Liver (tissue), 8 donors: ENCODE measurements at regions not wholly inside any gene's neighbourhood (a gene's known extent, or its start where the extent isn't known, plus 50 kb on each side); places are given as distances from the start of the nearest gene placed in this dataset.
A peak's percentile ranks its signal among the peaks of the same experiment; 100 is the strongest.

ENCODE experiments used
- DNase-seq: peaks from one replicate; pipeline ENCODE4 v3.0.0-alpha.2; 2017; ENCODE audit warnings: low spot score
- H3K27ac ChIP-seq, 2 donors: one replicate each; pipeline ENCODE4 v1.7.0; 2013; ENCODE audit warnings: inconsistent platforms in 2 of 2, low read length in 2 of 2, control low read depth in 1 of 2, low read depth in 1 of 2, mild to moderate bottlenecking in 1 of 2
- H3K27me3 ChIP-seq, 4 donors: one replicate each; pipeline versions ENCODE4 v1.6.1 to v1.7.0; 2013; ENCODE audit warnings: low read length in 3 of 4, inconsistent platforms in 1 of 4, mild to moderate bottlenecking in 1 of 4, moderate library complexity in 1 of 4; ENCODE audit not compliant: control insufficient read depth in 4 of 4, insufficient read depth in 4 of 4
- H3K36me3 ChIP-seq, 4 donors: one replicate each; pipeline versions ENCODE4 v1.6.1 to v1.7.0; 2013; ENCODE audit warnings: low read length in 3 of 4, mild to moderate bottlenecking in 3 of 4, low read depth in 1 of 4, moderate library complexity in 1 of 4; ENCODE audit not compliant: control insufficient read depth in 4 of 4, insufficient read depth in 3 of 4
- H3K4me1 ChIP-seq, 4 donors: one replicate each; pipeline versions ENCODE4 v1.6.1 to v1.7.0; 2013; ENCODE audit warnings: low read length in 3 of 4, mild to moderate bottlenecking in 3 of 4, moderate library complexity in 1 of 4; ENCODE audit not compliant: control insufficient read depth in 4 of 4, insufficient read depth in 4 of 4
- H3K4me3 ChIP-seq, 3 donors: one replicate each; pipeline versions ENCODE4 v1.6.1 to v1.7.0; 2013; ENCODE audit warnings: low read length in 3 of 3, control low read depth in 1 of 3, low read depth in 1 of 3, mild to moderate bottlenecking in 1 of 3
- H3K9ac ChIP-seq, 2 donors: one replicate each; pipeline ENCODE4 v1.7.0; 2013; ENCODE audit warnings: low read length in 2 of 2, mild to moderate bottlenecking in 2 of 2, moderate library complexity in 2 of 2, control low read depth in 1 of 2, low read depth in 1 of 2
- H3K9me3 ChIP-seq, 4 donors: one replicate each; pipeline versions ENCODE4 v1.6.1 to v1.7.0; 2013; ENCODE audit warnings: low read length in 3 of 4; ENCODE audit not compliant: control insufficient read depth in 4 of 4
- EGR1 ChIP-seq, 2 donors: IDR thresholded peaks; 2 replicates each; pipeline ENCODE4 v1.6.1; 2016 to 2018; ENCODE audit warnings: antibody characterized with exemption in 2 of 2, low read depth in 2 of 2
- FOXA2 ChIP-seq: IDR thresholded peaks from 2 replicates; pipeline ENCODE4 v1.6.1; 2016; ENCODE audit warnings: antibody characterized with exemption
- GABPA ChIP-seq, 2 donors: IDR thresholded peaks in 1 of 2; conservative IDR thresholded peaks in 1 of 2; 2 replicates each; pipeline ENCODE4 v1.6.1; 2016; ENCODE audit warnings: antibody characterized with exemption in 2 of 2, mild to moderate bottlenecking in 1 of 2, moderate library complexity in 1 of 2
- HNF4A ChIP-seq, 2 donors: conservative IDR thresholded peaks; 2 replicates each; pipeline ENCODE4 v1.6.1; 2016; ENCODE audit warnings: antibody characterized with exemption in 2 of 2, mild to moderate bottlenecking in 2 of 2
- HNF4G ChIP-seq: IDR thresholded peaks from 2 replicates; pipeline ENCODE4 v1.6.1; 2016; ENCODE audit warnings: antibody characterized with exemption
- JUND ChIP-seq, 2 donors: IDR thresholded peaks; 2 replicates each; pipeline ENCODE4 v1.6.1; 2016; ENCODE audit warnings: antibody characterized with exemption in 2 of 2
- MAX ChIP-seq: IDR thresholded peaks from 2 replicates; pipeline ENCODE4 v1.6.1; 2016; ENCODE audit warnings: antibody characterized with exemption
- NR2F2 ChIP-seq: IDR thresholded peaks from 2 replicates; pipeline ENCODE4 v1.6.1; 2016; ENCODE audit warnings: antibody characterized with exemption
- RAD21 ChIP-seq, 2 donors: IDR thresholded peaks; 2 replicates each; pipeline ENCODE4 v1.6.1; 2016; ENCODE audit warnings: antibody characterized with exemption in 2 of 2, mild to moderate bottlenecking in 2 of 2
- RXRA ChIP-seq, 2 donors: IDR thresholded peaks; 2 replicates each; pipeline ENCODE4 v1.6.1; 2017 to 2018; ENCODE audit warnings: antibody characterized with exemption in 2 of 2, mild to moderate bottlenecking in 1 of 2
- SP1 ChIP-seq: IDR thresholded peaks from 2 replicates; pipeline ENCODE4 v1.6.1; 2018; ENCODE audit warnings: antibody characterized with exemption, mild to moderate bottlenecking
- TAF1 ChIP-seq: conservative IDR thresholded peaks from 2 replicates; pipeline ENCODE4 v1.6.1; 2016; ENCODE audit warnings: antibody characterized with exemption, mild to moderate bottlenecking
- YY1 ChIP-seq: IDR thresholded peaks from 2 replicates; pipeline ENCODE4 v1.6.1; 2016; ENCODE audit warnings: antibody characterized with exemption, mild to moderate bottlenecking
- ZBTB33 ChIP-seq: IDR thresholded peaks from 2 replicates; pipeline ENCODE4 v1.6.1; 2016; ENCODE audit warnings: antibody characterized with exemption
- WGBS: extraction: QIAGEN DNeasy Blood & Tissue Kit; methylation state at CpG from one replicate; pipeline ENCODE4 v1.1.7; 2013; 5-methylcytosine and 5-hydroxymethylcytosine counted together
- TF ChIP-seq, protein P1 (sequence below): IDR thresholded peaks from 2 replicates; pipeline ENCODE4 v1.6.1; 2016; ENCODE audit warnings: antibody characterized with exemption
- TF ChIP-seq, protein P2 (sequence below): IDR thresholded peaks from 2 replicates; pipeline ENCODE4 v1.6.1; 2016; ENCODE audit warnings: antibody characterized with exemption, mild to moderate bottlenecking
- TF ChIP-seq, protein P3 (sequence below): fragments of 150-350 bp; IDR thresholded peaks from 2 replicates; pipeline ENCODE4 v1.5.1; 2017; ENCODE audit warnings: improper control_type of control experiment, low read depth, low read length; ENCODE audit not compliant: missing input control
- donor health status: healthy.
- donor health status: healthy.
- donor health status: healthy.
- donor health status: healthy.
- donor health status: healthy.

GRCh38 chr4:185965426-185966384 is 103.3 kb upstream of the TLR3 start:
- no peak for DNase-seq
- TF ChIP-seq FOXA2, result no peak
- no peak for TF ChIP-seq RAD21 (IDR thresholded peaks at IDR 0.05)
- no peak for TF ChIP-seq HNF4G
- no peak for TF ChIP-seq MAX
- TF ChIP-seq, protein P1, sequence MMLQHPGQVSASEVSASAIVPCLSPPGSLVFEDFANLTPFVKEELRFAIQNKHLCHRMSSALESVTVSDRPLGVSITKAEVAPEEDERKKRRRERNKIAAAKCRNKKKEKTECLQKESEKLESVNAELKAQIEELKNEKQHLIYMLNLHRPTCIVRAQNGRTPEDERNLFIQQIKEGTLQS, result no peak
- TF ChIP-seq SP1, result peak; percentile 13
- no peak for TF ChIP-seq GABPA (IDR thresholded peaks at IDR 0.05 in 1 of 2, conservative IDR thresholded peaks at IDR 0.05 in 1 of 2)
- no peak for TF ChIP-seq HNF4A (conservative IDR thresholded peaks at IDR 0.05)
- no peak for TF ChIP-seq TAF1
- TF ChIP-seq EGR1 (IDR thresholded peaks at IDR 0.05; ENCODE audit: low read depth in 2 of 2), result no peak
- TF ChIP-seq NR2F2, result peak; percentile 70
- TF ChIP-seq ZBTB33, result no peak
- TF ChIP-seq RXRA (IDR thresholded peaks at IDR 0.05), result peak; percentile 4 to 27
- TF ChIP-seq JUND (IDR thresholded peaks at IDR 0.05), result no peak
- TF ChIP-seq, protein P2, sequence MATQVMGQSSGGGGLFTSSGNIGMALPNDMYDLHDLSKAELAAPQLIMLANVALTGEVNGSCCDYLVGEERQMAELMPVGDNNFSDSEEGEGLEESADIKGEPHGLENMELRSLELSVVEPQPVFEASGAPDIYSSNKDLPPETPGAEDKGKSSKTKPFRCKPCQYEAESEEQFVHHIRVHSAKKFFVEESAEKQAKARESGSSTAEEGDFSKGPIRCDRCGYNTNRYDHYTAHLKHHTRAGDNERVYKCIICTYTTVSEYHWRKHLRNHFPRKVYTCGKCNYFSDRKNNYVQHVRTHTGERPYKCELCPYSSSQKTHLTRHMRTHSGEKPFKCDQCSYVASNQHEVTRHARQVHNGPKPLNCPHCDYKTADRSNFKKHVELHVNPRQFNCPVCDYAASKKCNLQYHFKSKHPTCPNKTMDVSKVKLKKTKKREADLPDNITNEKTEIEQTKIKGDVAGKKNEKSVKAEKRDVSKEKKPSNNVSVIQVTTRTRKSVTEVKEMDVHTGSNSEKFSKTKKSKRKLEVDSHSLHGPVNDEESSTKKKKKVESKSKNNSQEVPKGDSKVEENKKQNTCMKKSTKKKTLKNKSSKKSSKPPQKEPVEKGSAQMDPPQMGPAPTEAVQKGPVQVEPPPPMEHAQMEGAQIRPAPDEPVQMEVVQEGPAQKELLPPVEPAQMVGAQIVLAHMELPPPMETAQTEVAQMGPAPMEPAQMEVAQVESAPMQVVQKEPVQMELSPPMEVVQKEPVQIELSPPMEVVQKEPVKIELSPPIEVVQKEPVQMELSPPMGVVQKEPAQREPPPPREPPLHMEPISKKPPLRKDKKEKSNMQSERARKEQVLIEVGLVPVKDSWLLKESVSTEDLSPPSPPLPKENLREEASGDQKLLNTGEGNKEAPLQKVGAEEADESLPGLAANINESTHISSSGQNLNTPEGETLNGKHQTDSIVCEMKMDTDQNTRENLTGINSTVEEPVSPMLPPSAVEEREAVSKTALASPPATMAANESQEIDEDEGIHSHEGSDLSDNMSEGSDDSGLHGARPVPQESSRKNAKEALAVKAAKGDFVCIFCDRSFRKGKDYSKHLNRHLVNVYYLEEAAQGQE, result no peak
- TF ChIP-seq, protein P3, sequence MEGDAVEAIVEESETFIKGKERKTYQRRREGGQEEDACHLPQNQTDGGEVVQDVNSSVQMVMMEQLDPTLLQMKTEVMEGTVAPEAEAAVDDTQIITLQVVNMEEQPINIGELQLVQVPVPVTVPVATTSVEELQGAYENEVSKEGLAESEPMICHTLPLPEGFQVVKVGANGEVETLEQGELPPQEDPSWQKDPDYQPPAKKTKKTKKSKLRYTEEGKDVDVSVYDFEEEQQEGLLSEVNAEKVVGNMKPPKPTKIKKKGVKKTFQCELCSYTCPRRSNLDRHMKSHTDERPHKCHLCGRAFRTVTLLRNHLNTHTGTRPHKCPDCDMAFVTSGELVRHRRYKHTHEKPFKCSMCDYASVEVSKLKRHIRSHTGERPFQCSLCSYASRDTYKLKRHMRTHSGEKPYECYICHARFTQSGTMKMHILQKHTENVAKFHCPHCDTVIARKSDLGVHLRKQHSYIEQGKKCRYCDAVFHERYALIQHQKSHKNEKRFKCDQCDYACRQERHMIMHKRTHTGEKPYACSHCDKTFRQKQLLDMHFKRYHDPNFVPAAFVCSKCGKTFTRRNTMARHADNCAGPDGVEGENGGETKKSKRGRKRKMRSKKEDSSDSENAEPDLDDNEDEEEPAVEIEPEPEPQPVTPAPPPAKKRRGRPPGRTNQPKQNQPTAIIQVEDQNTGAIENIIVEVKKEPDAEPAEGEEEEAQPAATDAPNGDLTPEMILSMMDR, result no peak
- no peak for TF ChIP-seq YY1
- 74% methylated on average over 15 of the region's 15 CpGs for WGBS
- Histone ChIP-seq H3K27ac (peak overlapping the region; percentile 16 to 29), H3K4me3 (no peak overlapping the region), H3K36me3 (no peaks in the 10 kb centered on the region), H3K9me3 (no peaks in the 10 kb centered on the region), H3K27me3 (no peaks in the 10 kb centered on the region), H3K9ac (no peak overlapping the region), H3K4me1 (no peaks in the 10 kb centered on the region)
